WTC11 (cell line): ENCODE measurements at regions not wholly inside any gene's neighbourhood (a gene's known extent, or its start where the extent isn't known, plus 50 kb on each side); places are given as distances from the start of the nearest gene placed in this dataset.
"Not testable (repeated sequence)": the region's sequence is repeated elsewhere in the genome, so short reads cannot be mapped to it uniquely, and the experiment has no call there.

ENCODE experiments used
- ATAC-seq: fragments of 200-7000 bp; cut with Tn5 transposase; 2 replicates; pipeline ENCODE4 v1.10.0; 2021; ENCODE audit warnings: mild to moderate bottlenecking, moderate library complexity
- CTCF ChIA-PET: fragments of 300-600 bp; sonication (Branson Sonifier 250); formaldehyde crosslinking; loops from one replicate; lab custom pipeline; 2021; ENCODE audit warnings: antibody characterized with exemption; lab: Charles Lee
- POLR2A ChIA-PET: fragments of 350-600 bp; sonication (Branson Sonifier 250); formaldehyde crosslinking; loops from one replicate; lab custom pipeline; 2021; ENCODE audit warnings: antibody characterized with exemption; lab: Charles Lee
- DNase-seq: peaks from one replicate; pipeline ENCODE4 v3.0.0; 2021; ENCODE audit warnings: low spot score
- H3K27ac Mint-ChIP-seq: 2 replicates; pipeline ENCODE4 v1.8.0; 2021; ENCODE audit warnings: mixed read lengths
- H3K27me3 Mint-ChIP-seq: 2 replicates; pipeline ENCODE4 v1.8.0; 2021; ENCODE audit warnings: low read depth, mild to moderate bottlenecking, moderate library complexity, mixed read lengths
- H3K36me3 Mint-ChIP-seq: 2 replicates; pipeline ENCODE4 v1.8.0; 2021; ENCODE audit warnings: mixed read lengths
- H3K4me1 Mint-ChIP-seq: 2 replicates; pipeline ENCODE4 v1.8.0; 2022; ENCODE audit warnings: mixed read lengths
- H3K4me3 Mint-ChIP-seq: 2 replicates; pipeline ENCODE4 v1.8.0; 2021; ENCODE audit warnings: mild to moderate bottlenecking, moderate library complexity, mixed read lengths
- H3K9me3 Mint-ChIP-seq: 2 replicates; pipeline ENCODE4 v1.8.0; 2021; ENCODE audit warnings: mixed read lengths
- ELF4 ChIP-seq: sonication (generic); formaldehyde crosslinking; IDR thresholded peaks from 2 replicates; pipeline ENCODE4 v1.8.1; 2022; ENCODE audit warnings: low read depth, mild to moderate bottlenecking, moderate library complexity, missing genetic modification reagents
- EMX1 ChIP-seq: fragments of 250-450 bp; sonication (Bioruptor Pico); IDR thresholded peaks from 2 replicates; pipeline ENCODE4 v1.8.0; 2021; ENCODE audit warnings: mild to moderate bottlenecking
- FOXP1 ChIP-seq: sonication (generic); formaldehyde crosslinking; IDR thresholded peaks from 2 replicates; pipeline ENCODE4 v1.8.0; 2022; ENCODE audit warnings: missing genetic modification reagents, mild to moderate bottlenecking, moderate library complexity, borderline replicate concordance
- GTF2I ChIP-seq: fragments of 250-450 bp; sonication (Bioruptor Pico); conservative IDR thresholded peaks from 2 replicates; pipeline ENCODE4 v1.4.0; 2021; ENCODE audit warnings: mild to moderate bottlenecking
- HMGA2 ChIP-seq: fragments of 250-450 bp; sonication (Bioruptor Pico); IDR thresholded peaks from 2 replicates; pipeline ENCODE4 v1.4.0; 2021; ENCODE audit warnings: mild to moderate bottlenecking, moderate library complexity
- JAZF1 ChIP-seq: fragments of 250-450 bp; sonication (Bioruptor Pico); IDR thresholded peaks from 2 replicates; pipeline ENCODE4 v1.9.0; 2021; ENCODE audit warnings: moderate library complexity, mild to moderate bottlenecking, inconsistent platforms
- NFYB ChIP-seq: sonication (generic); formaldehyde crosslinking; conservative IDR thresholded peaks from 2 replicates; pipeline ENCODE4 v1.8.0; 2022; ENCODE audit warnings: low read depth, missing genetic modification reagents
- NR3C1 ChIP-seq: sonication (generic); formaldehyde crosslinking; conservative IDR thresholded peaks from 2 replicates; pipeline ENCODE4 v1.8.1; 2023; ENCODE audit warnings: low read depth, mild to moderate bottlenecking, missing genetic modification reagents
- RELA ChIP-seq: sonication (generic); formaldehyde crosslinking; IDR thresholded peaks from 2 replicates; pipeline ENCODE4 v1.8.1; 2022; ENCODE audit warnings: missing genetic modification reagents, mild to moderate bottlenecking, borderline replicate concordance
- SMAD4 ChIP-seq: sonication (generic); formaldehyde crosslinking; IDR thresholded peaks from 2 replicates; pipeline ENCODE4 v1.8.0; 2022; ENCODE audit warnings: mild to moderate bottlenecking, missing genetic modification reagents
- SP1 ChIP-seq: sonication (generic); formaldehyde crosslinking; conservative IDR thresholded peaks from 2 replicates; pipeline ENCODE4 v1.8.1; 2022; ENCODE audit warnings: missing genetic modification reagents
- TP53 ChIP-seq: sonication (generic); formaldehyde crosslinking; IDR thresholded peaks from 2 replicates; pipeline ENCODE4 v1.8.1; 2023; ENCODE audit warnings: mild to moderate bottlenecking, missing genetic modification reagents
- TF ChIP-seq, protein P1 (sequence below): sonication (generic); formaldehyde crosslinking; IDR thresholded peaks from 2 replicates; pipeline ENCODE4 v1.8.0; 2023; ENCODE audit warnings: mild to moderate bottlenecking, missing genetic modification reagents
- TF ChIP-seq, protein P2 (sequence below): sonication (generic); formaldehyde crosslinking; IDR thresholded peaks from 2 replicates; pipeline ENCODE4 v1.8.0; 2022; ENCODE audit warnings: mild to moderate bottlenecking, missing genetic modification reagents
- TF ChIP-seq, protein P3 (sequence below): sonication (generic); formaldehyde crosslinking; IDR thresholded peaks from 2 replicates; pipeline ENCODE4 v1.8.0; 2022; ENCODE audit warnings: missing genetic modification reagents
- TF ChIP-seq, protein P4 (sequence below): fragments of 250-450 bp; sonication (Bioruptor Pico); IDR thresholded peaks from 2 replicates; pipeline ENCODE4 v2.1.2; 2022; ENCODE audit warnings: mild to moderate bottlenecking, moderate library complexity
- TF ChIP-seq, protein P5 (sequence below): sonication (generic); formaldehyde crosslinking; conservative IDR thresholded peaks from 2 replicates; pipeline ENCODE4 v1.8.1; 2022; ENCODE audit warnings: mild to moderate bottlenecking, missing genetic modification reagents

DNA sequence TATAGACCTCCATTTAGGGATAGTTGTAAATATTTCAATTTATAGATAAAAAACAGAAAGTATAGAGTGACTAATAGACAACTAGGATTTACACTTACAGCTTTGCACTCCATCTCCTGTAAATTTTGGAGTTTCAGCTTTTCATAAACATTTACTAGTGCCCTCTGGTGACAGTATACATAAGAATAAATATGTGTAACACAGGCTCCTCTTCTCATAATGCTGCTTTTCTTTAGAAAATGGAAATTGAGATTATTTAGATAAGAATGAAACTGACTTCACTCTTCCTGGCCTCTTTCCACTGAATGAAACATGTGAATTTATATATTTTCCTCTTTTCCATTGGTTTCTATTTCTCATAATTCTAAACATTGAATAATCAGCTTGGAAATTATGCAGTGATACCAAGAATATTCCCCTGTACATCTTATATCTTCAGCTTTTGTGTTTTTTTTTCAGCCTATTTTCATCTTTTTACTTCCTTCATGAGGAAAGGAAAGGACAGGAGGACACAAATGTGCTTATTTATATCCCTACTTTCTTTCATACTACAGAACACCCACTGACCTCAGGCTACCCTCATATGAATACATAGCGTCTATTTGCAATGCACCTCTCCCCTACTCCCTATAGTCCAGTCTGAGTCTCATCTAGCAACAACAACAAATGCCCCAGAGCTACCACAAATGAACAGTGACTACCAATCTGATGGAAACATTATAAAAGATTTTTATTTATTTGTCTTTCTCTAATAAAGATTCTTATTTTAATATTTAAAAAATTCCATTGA, 103.1 kb upstream of the CCDC39 start (continued):
- TF ChIP-seq, protein P1, sequence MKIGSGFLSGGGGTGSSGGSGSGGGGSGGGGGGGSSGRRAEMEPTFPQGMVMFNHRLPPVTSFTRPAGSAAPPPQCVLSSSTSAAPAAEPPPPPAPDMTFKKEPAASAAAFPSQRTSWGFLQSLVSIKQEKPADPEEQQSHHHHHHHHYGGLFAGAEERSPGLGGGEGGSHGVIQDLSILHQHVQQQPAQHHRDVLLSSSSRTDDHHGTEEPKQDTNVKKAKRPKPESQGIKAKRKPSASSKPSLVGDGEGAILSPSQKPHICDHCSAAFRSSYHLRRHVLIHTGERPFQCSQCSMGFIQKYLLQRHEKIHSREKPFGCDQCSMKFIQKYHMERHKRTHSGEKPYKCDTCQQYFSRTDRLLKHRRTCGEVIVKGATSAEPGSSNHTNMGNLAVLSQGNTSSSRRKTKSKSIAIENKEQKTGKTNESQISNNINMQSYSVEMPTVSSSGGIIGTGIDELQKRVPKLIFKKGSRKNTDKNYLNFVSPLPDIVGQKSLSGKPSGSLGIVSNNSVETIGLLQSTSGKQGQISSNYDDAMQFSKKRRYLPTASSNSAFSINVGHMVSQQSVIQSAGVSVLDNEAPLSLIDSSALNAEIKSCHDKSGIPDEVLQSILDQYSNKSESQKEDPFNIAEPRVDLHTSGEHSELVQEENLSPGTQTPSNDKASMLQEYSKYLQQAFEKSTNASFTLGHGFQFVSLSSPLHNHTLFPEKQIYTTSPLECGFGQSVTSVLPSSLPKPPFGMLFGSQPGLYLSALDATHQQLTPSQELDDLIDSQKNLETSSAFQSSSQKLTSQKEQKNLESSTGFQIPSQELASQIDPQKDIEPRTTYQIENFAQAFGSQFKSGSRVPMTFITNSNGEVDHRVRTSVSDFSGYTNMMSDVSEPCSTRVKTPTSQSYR (CRISPR knock-in tag) = no peak
- TF ChIP-seq NR3C1 (CRISPR knock-in tag) = no peak
- no peak for TF ChIP-seq FOXP1
- no peak for TF ChIP-seq SP1
- TF ChIP-seq, protein P2, sequence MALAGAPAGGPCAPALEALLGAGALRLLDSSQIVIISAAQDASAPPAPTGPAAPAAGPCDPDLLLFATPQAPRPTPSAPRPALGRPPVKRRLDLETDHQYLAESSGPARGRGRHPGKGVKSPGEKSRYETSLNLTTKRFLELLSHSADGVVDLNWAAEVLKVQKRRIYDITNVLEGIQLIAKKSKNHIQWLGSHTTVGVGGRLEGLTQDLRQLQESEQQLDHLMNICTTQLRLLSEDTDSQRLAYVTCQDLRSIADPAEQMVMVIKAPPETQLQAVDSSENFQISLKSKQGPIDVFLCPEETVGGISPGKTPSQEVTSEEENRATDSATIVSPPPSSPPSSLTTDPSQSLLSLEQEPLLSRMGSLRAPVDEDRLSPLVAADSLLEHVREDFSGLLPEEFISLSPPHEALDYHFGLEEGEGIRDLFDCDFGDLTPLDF = no peak

DNA sequence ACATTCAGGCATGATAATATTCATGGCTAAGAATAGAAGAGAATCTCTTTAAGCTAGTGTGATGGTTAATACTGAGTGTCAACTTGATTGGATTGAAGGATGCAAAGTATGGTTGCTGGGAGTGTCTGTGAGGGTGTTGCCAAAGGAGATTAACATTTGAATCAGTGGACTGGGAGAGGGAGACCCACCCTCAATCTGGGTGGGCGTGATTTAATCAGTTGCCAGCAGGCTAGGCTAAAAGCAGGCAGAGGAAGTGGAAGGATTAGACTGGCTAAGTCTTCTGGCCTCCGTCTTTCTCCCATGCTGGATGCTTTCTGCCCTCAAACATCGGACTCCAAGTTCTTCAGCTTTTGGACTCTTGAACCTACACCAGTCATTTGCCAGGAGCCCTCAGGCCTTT, 106.9 kb upstream of the CCDC39 start:
- peaks cover 13% of the 10 kb centered on the region for H3K4me1 Mint-ChIP-seq
- H3K27me3 Mint-ChIP-seq, CTCF ChIA-PET, H3K27ac Mint-ChIP-seq, H3K36me3 Mint-ChIP-seq, H3K9me3 Mint-ChIP-seq, H3K4me3 Mint-ChIP-seq, POLR2A ChIA-PET: not testable (repeated sequence)
- TF ChIP-seq, protein P3, sequence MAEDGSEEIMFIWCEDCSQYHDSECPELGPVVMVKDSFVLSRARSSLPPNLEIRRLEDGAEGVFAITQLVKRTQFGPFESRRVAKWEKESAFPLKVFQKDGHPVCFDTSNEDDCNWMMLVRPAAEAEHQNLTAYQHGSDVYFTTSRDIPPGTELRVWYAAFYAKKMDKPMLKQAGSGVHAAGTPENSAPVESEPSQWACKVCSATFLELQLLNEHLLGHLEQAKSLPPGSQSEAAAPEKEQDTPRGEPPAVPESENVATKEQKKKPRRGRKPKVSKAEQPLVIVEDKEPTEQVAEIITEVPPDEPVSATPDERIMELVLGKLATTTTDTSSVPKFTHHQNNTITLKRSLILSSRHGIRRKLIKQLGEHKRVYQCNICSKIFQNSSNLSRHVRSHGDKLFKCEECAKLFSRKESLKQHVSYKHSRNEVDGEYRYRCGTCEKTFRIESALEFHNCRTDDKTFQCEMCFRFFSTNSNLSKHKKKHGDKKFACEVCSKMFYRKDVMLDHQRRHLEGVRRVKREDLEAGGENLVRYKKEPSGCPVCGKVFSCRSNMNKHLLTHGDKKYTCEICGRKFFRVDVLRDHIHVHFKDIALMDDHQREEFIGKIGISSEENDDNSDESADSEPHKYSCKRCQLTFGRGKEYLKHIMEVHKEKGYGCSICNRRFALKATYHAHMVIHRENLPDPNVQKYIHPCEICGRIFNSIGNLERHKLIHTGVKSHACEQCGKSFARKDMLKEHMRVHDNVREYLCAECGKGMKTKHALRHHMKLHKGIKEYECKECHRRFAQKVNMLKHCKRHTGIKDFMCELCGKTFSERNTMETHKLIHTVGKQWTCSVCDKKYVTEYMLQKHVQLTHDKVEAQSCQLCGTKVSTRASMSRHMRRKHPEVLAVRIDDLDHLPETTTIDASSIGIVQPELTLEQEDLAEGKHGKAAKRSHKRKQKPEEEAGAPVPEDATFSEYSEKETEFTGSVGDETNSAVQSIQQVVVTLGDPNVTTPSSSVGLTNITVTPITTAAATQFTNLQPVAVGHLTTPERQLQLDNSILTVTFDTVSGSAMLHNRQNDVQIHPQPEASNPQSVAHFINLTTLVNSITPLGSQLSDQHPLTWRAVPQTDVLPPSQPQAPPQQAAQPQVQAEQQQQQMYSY (CRISPR knock-in tag) = peak; percentile 46; the same call in 1 of the 2 replicates
- DNase-seq (peak; percentile 18), ATAC-seq (peak; percentile 93)

DNA sequence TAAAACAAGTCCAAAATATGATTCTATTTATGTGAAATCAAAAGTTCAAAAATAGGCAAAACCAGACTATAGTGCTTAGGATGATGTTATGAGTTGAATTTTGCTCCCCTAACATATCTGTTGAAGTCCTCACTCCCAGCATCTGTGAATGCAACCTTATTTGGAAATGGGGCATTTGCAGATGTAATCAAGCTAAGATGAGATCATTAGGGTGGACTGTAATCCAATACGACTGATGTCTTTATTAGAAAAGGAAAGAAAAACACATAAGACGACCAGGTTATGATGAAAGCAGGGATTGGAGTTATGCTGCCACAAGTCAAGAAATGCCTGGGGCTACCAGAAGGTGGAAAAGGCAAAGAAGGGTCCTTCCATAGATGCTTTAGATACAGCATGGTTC, 110.5 kb upstream of the CCDC39 start:
- no peak for TF ChIP-seq GTF2I (CRISPR knock-in tag)
- TF ChIP-seq ELF4 = no peak
- TF ChIP-seq, protein P3 (CRISPR knock-in tag) = no peak
- no peak for TF ChIP-seq HMGA2 (CRISPR knock-in tag)
- TF ChIP-seq NFYB (CRISPR knock-in tag) = no peak
- TF ChIP-seq TP53 (CRISPR knock-in tag) = no peak
- no peak for TF ChIP-seq SMAD4
- no peak for TF ChIP-seq EMX1 (CRISPR knock-in tag)
- TF ChIP-seq JAZF1 (CRISPR knock-in tag) = no peak
- TF ChIP-seq, protein P4, sequence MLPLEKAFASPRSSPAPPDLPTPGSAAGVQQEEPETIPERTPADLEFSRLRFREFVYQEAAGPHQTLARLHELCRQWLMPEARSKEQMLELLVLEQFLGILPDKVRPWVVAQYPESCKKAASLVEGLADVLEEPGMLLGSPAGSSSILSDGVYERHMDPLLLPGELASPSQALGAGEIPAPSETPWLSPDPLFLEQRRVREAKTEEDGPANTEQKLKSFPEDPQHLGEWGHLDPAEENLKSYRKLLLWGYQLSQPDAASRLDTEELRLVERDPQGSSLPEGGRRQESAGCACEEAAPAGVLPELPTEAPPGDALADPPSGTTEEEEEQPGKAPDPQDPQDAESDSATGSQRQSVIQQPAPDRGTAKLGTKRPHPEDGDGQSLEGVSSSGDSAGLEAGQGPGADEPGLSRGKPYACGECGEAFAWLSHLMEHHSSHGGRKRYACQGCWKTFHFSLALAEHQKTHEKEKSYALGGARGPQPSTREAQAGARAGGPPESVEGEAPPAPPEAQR (CRISPR knock-in tag) = no peak
- no peak for TF ChIP-seq RELA (CRISPR knock-in tag)
- TF ChIP-seq, protein P5, sequence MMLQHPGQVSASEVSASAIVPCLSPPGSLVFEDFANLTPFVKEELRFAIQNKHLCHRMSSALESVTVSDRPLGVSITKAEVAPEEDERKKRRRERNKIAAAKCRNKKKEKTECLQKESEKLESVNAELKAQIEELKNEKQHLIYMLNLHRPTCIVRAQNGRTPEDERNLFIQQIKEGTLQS (CRISPR knock-in tag) = no peak
- TF ChIP-seq, all 79 proteins: peak for 0
- no peaks in the 10 kb centered on the region for H3K36me3 Mint-ChIP-seq
- no peak overlapping the region for H3K27ac Mint-ChIP-seq
- no peak for ATAC-seq
- no peak for DNase-seq
- no peaks in the 10 kb centered on the region for H3K9me3 Mint-ChIP-seq
- no peak overlapping the region for H3K4me3 Mint-ChIP-seq
- no peaks in the 10 kb centered on the region for H3K27me3 Mint-ChIP-seq
- H3K4me1 Mint-ChIP-seq = peaks cover 13% of the 10 kb centered on the region
- ChIA-PET CTCF (no interaction called here), POLR2A (no interaction called here)
